ENCODE measurements at regions not wholly inside any gene's neighbourhood (a gene's known extent, or its start where the extent isn't known, plus 50 kb on each side); places are given as distances from the start of the nearest gene placed in this dataset.

- no TSS peak for BruUV-seq (replicated peaks)
- TF ChIP-seq ZNF143 (CRISPR knock-in tag; IDR thresholded peaks at IDR 0.05) (no peak), WHSC1 (IDR thresholded peaks at IDR 0.05; ENCODE audit: low read length) (no peak), PML (IDR thresholded peaks at IDR 0.05; ENCODE audit: low read length) (no peak), ZNF280B (CRISPR knock-in tag; IDR thresholded peaks at IDR 0.05) (no peak), SPI1 (IDR thresholded peaks at IDR 0.05; ENCODE audit: borderline replicate concordance, low read depth, low read length) (no peak)
- TF ChIP-seq, protein P1, sequence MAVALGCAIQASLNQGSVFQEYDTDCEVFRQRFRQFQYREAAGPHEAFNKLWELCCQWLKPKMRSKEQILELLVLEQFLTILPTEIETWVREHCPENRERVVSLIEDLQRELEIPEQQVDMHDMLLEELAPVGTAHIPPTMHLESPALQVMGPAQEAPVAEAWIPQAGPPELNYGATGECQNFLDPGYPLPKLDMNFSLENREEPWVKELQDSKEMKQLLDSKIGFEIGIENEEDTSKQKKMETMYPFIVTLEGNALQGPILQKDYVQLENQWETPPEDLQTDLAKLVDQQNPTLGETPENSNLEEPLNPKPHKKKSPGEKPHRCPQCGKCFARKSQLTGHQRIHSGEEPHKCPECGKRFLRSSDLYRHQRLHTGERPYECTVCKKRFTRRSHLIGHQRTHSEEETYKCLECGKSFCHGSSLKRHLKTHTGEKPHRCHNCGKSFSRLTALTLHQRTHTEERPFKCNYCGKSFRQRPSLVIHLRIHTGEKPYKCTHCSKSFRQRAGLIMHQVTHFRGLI (CRISPR knock-in tag; IDR thresholded peaks at IDR 0.05) = no peak
- TF ChIP-seq, protein P2, sequence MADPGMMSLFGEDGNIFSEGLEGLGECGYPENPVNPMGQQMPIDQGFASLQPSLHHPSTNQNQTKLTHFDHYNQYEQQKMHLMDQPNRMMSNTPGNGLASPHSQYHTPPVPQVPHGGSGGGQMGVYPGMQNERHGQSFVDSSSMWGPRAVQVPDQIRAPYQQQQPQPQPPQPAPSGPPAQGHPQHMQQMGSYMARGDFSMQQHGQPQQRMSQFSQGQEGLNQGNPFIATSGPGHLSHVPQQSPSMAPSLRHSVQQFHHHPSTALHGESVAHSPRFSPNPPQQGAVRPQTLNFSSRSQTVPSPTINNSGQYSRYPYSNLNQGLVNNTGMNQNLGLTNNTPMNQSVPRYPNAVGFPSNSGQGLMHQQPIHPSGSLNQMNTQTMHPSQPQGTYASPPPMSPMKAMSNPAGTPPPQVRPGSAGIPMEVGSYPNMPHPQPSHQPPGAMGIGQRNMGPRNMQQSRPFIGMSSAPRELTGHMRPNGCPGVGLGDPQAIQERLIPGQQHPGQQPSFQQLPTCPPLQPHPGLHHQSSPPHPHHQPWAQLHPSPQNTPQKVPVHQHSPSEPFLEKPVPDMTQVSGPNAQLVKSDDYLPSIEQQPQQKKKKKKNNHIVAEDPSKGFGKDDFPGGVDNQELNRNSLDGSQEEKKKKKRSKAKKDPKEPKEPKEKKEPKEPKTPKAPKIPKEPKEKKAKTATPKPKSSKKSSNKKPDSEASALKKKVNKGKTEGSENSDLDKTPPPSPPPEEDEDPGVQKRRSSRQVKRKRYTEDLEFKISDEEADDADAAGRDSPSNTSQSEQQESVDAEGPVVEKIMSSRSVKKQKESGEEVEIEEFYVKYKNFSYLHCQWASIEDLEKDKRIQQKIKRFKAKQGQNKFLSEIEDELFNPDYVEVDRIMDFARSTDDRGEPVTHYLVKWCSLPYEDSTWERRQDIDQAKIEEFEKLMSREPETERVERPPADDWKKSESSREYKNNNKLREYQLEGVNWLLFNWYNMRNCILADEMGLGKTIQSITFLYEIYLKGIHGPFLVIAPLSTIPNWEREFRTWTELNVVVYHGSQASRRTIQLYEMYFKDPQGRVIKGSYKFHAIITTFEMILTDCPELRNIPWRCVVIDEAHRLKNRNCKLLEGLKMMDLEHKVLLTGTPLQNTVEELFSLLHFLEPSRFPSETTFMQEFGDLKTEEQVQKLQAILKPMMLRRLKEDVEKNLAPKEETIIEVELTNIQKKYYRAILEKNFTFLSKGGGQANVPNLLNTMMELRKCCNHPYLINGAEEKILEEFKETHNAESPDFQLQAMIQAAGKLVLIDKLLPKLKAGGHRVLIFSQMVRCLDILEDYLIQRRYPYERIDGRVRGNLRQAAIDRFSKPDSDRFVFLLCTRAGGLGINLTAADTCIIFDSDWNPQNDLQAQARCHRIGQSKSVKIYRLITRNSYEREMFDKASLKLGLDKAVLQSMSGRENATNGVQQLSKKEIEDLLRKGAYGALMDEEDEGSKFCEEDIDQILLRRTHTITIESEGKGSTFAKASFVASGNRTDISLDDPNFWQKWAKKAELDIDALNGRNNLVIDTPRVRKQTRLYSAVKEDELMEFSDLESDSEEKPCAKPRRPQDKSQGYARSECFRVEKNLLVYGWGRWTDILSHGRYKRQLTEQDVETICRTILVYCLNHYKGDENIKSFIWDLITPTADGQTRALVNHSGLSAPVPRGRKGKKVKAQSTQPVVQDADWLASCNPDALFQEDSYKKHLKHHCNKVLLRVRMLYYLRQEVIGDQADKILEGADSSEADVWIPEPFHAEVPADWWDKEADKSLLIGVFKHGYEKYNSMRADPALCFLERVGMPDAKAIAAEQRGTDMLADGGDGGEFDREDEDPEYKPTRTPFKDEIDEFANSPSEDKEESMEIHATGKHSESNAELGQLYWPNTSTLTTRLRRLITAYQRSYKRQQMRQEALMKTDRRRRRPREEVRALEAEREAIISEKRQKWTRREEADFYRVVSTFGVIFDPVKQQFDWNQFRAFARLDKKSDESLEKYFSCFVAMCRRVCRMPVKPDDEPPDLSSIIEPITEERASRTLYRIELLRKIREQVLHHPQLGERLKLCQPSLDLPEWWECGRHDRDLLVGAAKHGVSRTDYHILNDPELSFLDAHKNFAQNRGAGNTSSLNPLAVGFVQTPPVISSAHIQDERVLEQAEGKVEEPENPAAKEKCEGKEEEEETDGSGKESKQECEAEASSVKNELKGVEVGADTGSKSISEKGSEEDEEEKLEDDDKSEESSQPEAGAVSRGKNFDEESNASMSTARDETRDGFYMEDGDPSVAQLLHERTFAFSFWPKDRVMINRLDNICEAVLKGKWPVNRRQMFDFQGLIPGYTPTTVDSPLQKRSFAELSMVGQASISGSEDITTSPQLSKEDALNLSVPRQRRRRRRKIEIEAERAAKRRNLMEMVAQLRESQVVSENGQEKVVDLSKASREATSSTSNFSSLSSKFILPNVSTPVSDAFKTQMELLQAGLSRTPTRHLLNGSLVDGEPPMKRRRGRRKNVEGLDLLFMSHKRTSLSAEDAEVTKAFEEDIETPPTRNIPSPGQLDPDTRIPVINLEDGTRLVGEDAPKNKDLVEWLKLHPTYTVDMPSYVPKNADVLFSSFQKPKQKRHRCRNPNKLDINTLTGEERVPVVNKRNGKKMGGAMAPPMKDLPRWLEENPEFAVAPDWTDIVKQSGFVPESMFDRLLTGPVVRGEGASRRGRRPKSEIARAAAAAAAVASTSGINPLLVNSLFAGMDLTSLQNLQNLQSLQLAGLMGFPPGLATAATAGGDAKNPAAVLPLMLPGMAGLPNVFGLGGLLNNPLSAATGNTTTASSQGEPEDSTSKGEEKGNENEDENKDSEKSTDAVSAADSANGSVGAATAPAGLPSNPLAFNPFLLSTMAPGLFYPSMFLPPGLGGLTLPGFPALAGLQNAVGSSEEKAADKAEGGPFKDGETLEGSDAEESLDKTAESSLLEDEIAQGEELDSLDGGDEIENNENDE (IDR thresholded peaks at IDR 0.05; ENCODE audit: low read depth, low read length) = no peak
Observed at GRCh38 chr1:58017641-58018040, 528.9 kb downstream of the OMA1 start.

More at GRCh38 chr1:58017641-58018040, 528.9 kb downstream of the OMA1 start:
- intact Hi-C loops (cut with micrococcal nuclease) (no loop called here), in situ Hi-C loops (cut with MboI) (no loop called here)
- H3K4me2 ChIP-seq (ENCODE audit: insufficient read depth, low read length) = no peak overlapping the region
- no peaks in the 10 kb centered on the region for H3K4me1 ChIP-seq (replicated peaks in 1 of 2; ENCODE audit: control insufficient read depth in 2 of 2, insufficient read depth in 2 of 2, low read length in 2 of 2)
- H3K79me2 ChIP-seq (ENCODE audit: control insufficient read depth, insufficient read depth, low read length) = no peaks in the 10 kb centered on the region
- H3K27ac ChIP-seq (ENCODE audit: extremely low read depth, low read depth, low read length) = no peak overlapping the region
- FAIRE-seq (no peak), ATAC-seq (no peak), DNase-seq (ENCODE audit: extremely low read depth in 1 of 4, low spot score in 3 of 4) (no peak)
- no peaks in the 10 kb centered on the region for H4K20me1 ChIP-seq (replicated peaks; ENCODE audit: control insufficient read depth, insufficient read depth, low read length)
- WGBS (ENCODE audit: insufficient coverage, low coverage, missing lambda C conversion rate) = 0% methylated on average over 3 of the region's 3 CpGs
- ChIA-PET POLR2A (no interaction called here), CTCF (ENCODE audit: low intra/inter-chr PET ratio) (no interaction called here)
- no peaks in the 10 kb centered on the region for H3K9me1 ChIP-seq (ENCODE audit: control insufficient read depth, insufficient read depth, low read length)
- no peaks in the 10 kb centered on the region for H3K27me3 ChIP-seq (ENCODE audit: control insufficient read depth in 2 of 2, insufficient read depth in 2 of 2, low read length in 2 of 2)
- H3K9me3 ChIP-seq (replicated peaks; ENCODE audit: control insufficient read depth, insufficient read depth, low read depth, low read length) = no peaks in the 10 kb centered on the region
- no peaks in the 10 kb centered on the region for H3K36me3 ChIP-seq (ENCODE audit: control insufficient read depth, insufficient read depth, low read length)
- H3K4me3 ChIP-seq = no peak overlapping the region
- H3K9ac ChIP-seq (ENCODE audit: insufficient read depth in 1 of 2, low read depth in 2 of 2, low read length in 2 of 2) = no peak overlapping the region
- H2AFZ ChIP-seq (ENCODE audit: low read depth, low read length) = no peak overlapping the region

Data from K562 (cell line).